ENCODE measurements at regions not wholly inside any gene's neighbourhood (a gene's known extent, or its start where the extent isn't known, plus 50 kb on each side); places are given as distances from the start of the nearest gene placed in this dataset.

GRCh38 chr1:20432341-20432740 lies 53.7 kb downstream of the CAMK2N1 start:
- Mint-ChIP-seq H3K9me3 (no peaks in the 10 kb centered on the region), H3K4me1 (no peaks in the 10 kb centered on the region), H3K27me3 (peaks cover 99% of the 10 kb centered on the region), H3K27ac (ENCODE audit: low read depth) (no peak overlapping the region), H3K36me3 (ENCODE audit: insufficient read depth) (no peaks in the 10 kb centered on the region), H3K4me3 (no peak overlapping the region)
- ATAC-seq (replicated peaks; ENCODE audit: extremely low read depth, poor library complexity, severe bottlenecking), result no peak
- DNase-seq (ENCODE audit: low spot score in 2 of 2), result no peak

GRCh38 chr1:20431176-20431460 lies 54.9 kb downstream of the CAMK2N1 start:
- H3K27ac Mint-ChIP-seq (ENCODE audit: low read depth), result no peak overlapping the region
- ATAC-seq (replicated peaks; ENCODE audit: extremely low read depth, poor library complexity, severe bottlenecking), result no peak
- peaks cover 93% of the 10 kb centered on the region for H3K27me3 Mint-ChIP-seq
- no peaks in the 10 kb centered on the region for H3K36me3 Mint-ChIP-seq (ENCODE audit: insufficient read depth)
- no peak for DNase-seq (ENCODE audit: low spot score in 2 of 2)
- no peaks in the 10 kb centered on the region for H3K9me3 Mint-ChIP-seq
- no peaks in the 10 kb centered on the region for H3K4me1 Mint-ChIP-seq
- no peak overlapping the region for H3K4me3 Mint-ChIP-seq

- Mint-ChIP-seq H3K9me3 (no peaks in the 10 kb centered on the region), H3K36me3 (ENCODE audit: insufficient read depth) (no peaks in the 10 kb centered on the region), H3K27me3 (peaks cover 87% of the 10 kb centered on the region), H3K4me1 (no peaks in the 10 kb centered on the region), H3K4me3 (no peak overlapping the region), H3K27ac (ENCODE audit: low read depth) (no peak overlapping the region)
- no peak for ATAC-seq (replicated peaks; ENCODE audit: extremely low read depth, poor library complexity, severe bottlenecking)
- no peak for DNase-seq (ENCODE audit: low spot score in 2 of 2)
Observed at GRCh38 chr1:20430355-20431175, 55.4 kb downstream of the CAMK2N1 start.

- H3K9me3 Mint-ChIP-seq, result no peaks in the 10 kb centered on the region
- no peaks in the 10 kb centered on the region for H3K36me3 Mint-ChIP-seq (ENCODE audit: insufficient read depth)
- H3K27ac Mint-ChIP-seq (ENCODE audit: low read depth), result no peak overlapping the region
- H3K4me1 Mint-ChIP-seq, result no peaks in the 10 kb centered on the region
- no peak for DNase-seq (ENCODE audit: low spot score in 2 of 2)
- H3K27me3 Mint-ChIP-seq, result peaks cover 74% of the 10 kb centered on the region
- no peak overlapping the region for H3K4me3 Mint-ChIP-seq
- ATAC-seq (replicated peaks; ENCODE audit: extremely low read depth, poor library complexity, severe bottlenecking), result no peak
Observed at GRCh38 chr1:20429296-20429695, 56.7 kb downstream of the CAMK2N1 start.

GRCh38 chr1:20428841-20429240 lies 57.2 kb downstream of the CAMK2N1 start:
- Mint-ChIP-seq H3K9me3 (no peaks in the 10 kb centered on the region), H3K27ac (ENCODE audit: low read depth) (no peak overlapping the region), H3K4me3 (no peak overlapping the region), H3K36me3 (ENCODE audit: insufficient read depth) (no peaks in the 10 kb centered on the region), H3K27me3 (peaks cover 70% of the 10 kb centered on the region), H3K4me1 (no peaks in the 10 kb centered on the region)
- DNase-seq (ENCODE audit: low spot score in 2 of 2) (no peak), ATAC-seq (replicated peaks; ENCODE audit: extremely low read depth, poor library complexity, severe bottlenecking) (no peak)

- Mint-ChIP-seq H3K4me3 (no peak overlapping the region), H3K36me3 (ENCODE audit: insufficient read depth) (peaks cover 1% of the 10 kb centered on the region), H3K27me3 (peaks cover 60% of the 10 kb centered on the region), H3K9me3 (peaks cover 7% of the 10 kb centered on the region), H3K27ac (ENCODE audit: low read depth) (no peak overlapping the region), H3K4me1 (no peaks in the 10 kb centered on the region)
- ATAC-seq (replicated peaks; ENCODE audit: extremely low read depth, poor library complexity, severe bottlenecking), result no peak
- no peak for DNase-seq (ENCODE audit: low spot score in 2 of 2)
Observed at GRCh38 chr1:20426923-20427322, 59.1 kb downstream of the CAMK2N1 start.

- peaks cover 59% of the 10 kb centered on the region for H3K27me3 Mint-ChIP-seq
- no peak overlapping the region for H3K27ac Mint-ChIP-seq (ENCODE audit: low read depth)
- H3K4me1 Mint-ChIP-seq, result no peaks in the 10 kb centered on the region
- ATAC-seq (replicated peaks; ENCODE audit: extremely low read depth, poor library complexity, severe bottlenecking) (no peak), DNase-seq (ENCODE audit: low spot score in 2 of 2) (no peak)
- peaks cover 7% of the 10 kb centered on the region for H3K9me3 Mint-ChIP-seq
- peaks cover 1% of the 10 kb centered on the region for H3K36me3 Mint-ChIP-seq (ENCODE audit: insufficient read depth)
- H3K4me3 Mint-ChIP-seq, result no peak overlapping the region
Observed at GRCh38 chr1:20426371-20426770, 59.6 kb downstream of the CAMK2N1 start.

- Mint-ChIP-seq H3K4me1 (no peaks in the 10 kb centered on the region), H3K4me3 (no peak overlapping the region), H3K36me3 (ENCODE audit: insufficient read depth) (peaks cover 1% of the 10 kb centered on the region), H3K27ac (ENCODE audit: low read depth) (no peak overlapping the region), H3K9me3 (peaks cover 7% of the 10 kb centered on the region), H3K27me3 (peaks cover 59% of the 10 kb centered on the region)
- DNase-seq (ENCODE audit: low spot score in 2 of 2) (no peak), ATAC-seq (replicated peaks; ENCODE audit: extremely low read depth, poor library complexity, severe bottlenecking) (no peak)
Observed at GRCh38 chr1:20425622-20426021, 60.4 kb downstream of the CAMK2N1 start.

GRCh38 chr1:20423169-20423795 lies 62.7 kb downstream of the CAMK2N1 start:
- peaks cover 7% of the 10 kb centered on the region for H3K9me3 Mint-ChIP-seq
- no peak for DNase-seq (ENCODE audit: low spot score in 2 of 2)
- ATAC-seq (replicated peaks; ENCODE audit: extremely low read depth, poor library complexity, severe bottlenecking), result no peak

GRCh38 chr1:20421441-20421840 lies 64.6 kb downstream of the CAMK2N1 start:
- Mint-ChIP-seq H3K9me3 (peaks cover 7% of the 10 kb centered on the region), H3K36me3 (ENCODE audit: insufficient read depth) (peaks cover 1% of the 10 kb centered on the region), H3K4me1 (no peaks in the 10 kb centered on the region), H3K4me3 (no peak overlapping the region), H3K27me3 (peaks cover 55% of the 10 kb centered on the region), H3K27ac (ENCODE audit: low read depth) (no peak overlapping the region)
- no peak for DNase-seq (ENCODE audit: low spot score in 2 of 2)
- ATAC-seq (replicated peaks; ENCODE audit: extremely low read depth, poor library complexity, severe bottlenecking), result no peak

More at GRCh38 chr1:20423169-20423795, 62.7 kb downstream of the CAMK2N1 start:
- Mint-ChIP-seq H3K27me3 (peaks cover 59% of the 10 kb centered on the region), H3K4me1 (no peaks in the 10 kb centered on the region), H3K4me3 (no peak overlapping the region), H3K27ac (ENCODE audit: low read depth) (no peak overlapping the region), H3K36me3 (ENCODE audit: insufficient read depth) (peaks cover 1% of the 10 kb centered on the region)

GRCh38 chr1:20417581-20417980 lies 68.4 kb downstream of the CAMK2N1 start:
- no peak overlapping the region for H3K27ac Mint-ChIP-seq (ENCODE audit: low read depth)
- peaks cover 48% of the 10 kb centered on the region for H3K27me3 Mint-ChIP-seq
- no peaks in the 10 kb centered on the region for H3K36me3 Mint-ChIP-seq (ENCODE audit: insufficient read depth)
- DNase-seq (ENCODE audit: low spot score in 2 of 2) (no peak), ATAC-seq (replicated peaks; ENCODE audit: extremely low read depth, poor library complexity, severe bottlenecking) (no peak)
- peaks cover 2% of the 10 kb centered on the region for H3K9me3 Mint-ChIP-seq
- H3K4me3 Mint-ChIP-seq, result no peak overlapping the region
- no peaks in the 10 kb centered on the region for H3K4me1 Mint-ChIP-seq

- ATAC-seq (replicated peaks; ENCODE audit: extremely low read depth, poor library complexity, severe bottlenecking), result no peak
- H3K27ac Mint-ChIP-seq (ENCODE audit: low read depth), result no peak overlapping the region
- H3K9me3 Mint-ChIP-seq, result no peaks in the 10 kb centered on the region
- H3K27me3 Mint-ChIP-seq, result peaks cover 45% of the 10 kb centered on the region
- no peak for DNase-seq (ENCODE audit: low spot score in 2 of 2)
- no peaks in the 10 kb centered on the region for H3K4me1 Mint-ChIP-seq
- H3K36me3 Mint-ChIP-seq (ENCODE audit: insufficient read depth), result no peaks in the 10 kb centered on the region
- no peak overlapping the region for H3K4me3 Mint-ChIP-seq
Observed at GRCh38 chr1:20416706-20417105, 69.3 kb downstream of the CAMK2N1 start.

GRCh38 chr1:20413776-20414140 lies 72.3 kb downstream of the CAMK2N1 start:
- DNase-seq (ENCODE audit: low spot score in 2 of 2) (no peak), ATAC-seq (replicated peaks; ENCODE audit: extremely low read depth, poor library complexity, severe bottlenecking) (no peak)
- H3K9me3 Mint-ChIP-seq, result no peaks in the 10 kb centered on the region
- H3K27me3 Mint-ChIP-seq, result peaks cover 16% of the 10 kb centered on the region
- no peak overlapping the region for H3K27ac Mint-ChIP-seq (ENCODE audit: low read depth)
- H3K4me3 Mint-ChIP-seq, result no peak overlapping the region
- H3K4me1 Mint-ChIP-seq, result no peaks in the 10 kb centered on the region
- no peaks in the 10 kb centered on the region for H3K36me3 Mint-ChIP-seq (ENCODE audit: insufficient read depth)

All from central memory CD8-positive, alpha-beta T cell (primary cell).